IPS-18a (cell line): ENCODE measurements at regions not wholly inside any gene's neighbourhood (a gene's known extent, or its start where the extent isn't known, plus 50 kb on each side); places are given as distances from the start of the nearest gene placed in this dataset.
"Not testable (repeated sequence)": the region's sequence is repeated elsewhere in the genome, so short reads cannot be mapped to it uniquely, and the experiment has no call there.

Experiments
- H3K27ac ChIP-seq: one replicate; pipeline ENCODE4 v1.5.1; 2013; ENCODE audit warnings: low read length
- H3K27me3 ChIP-seq: one replicate; pipeline ENCODE4 v1.6.1; 2013; ENCODE audit warnings: mild to moderate bottlenecking, low read length; ENCODE audit not compliant: control insufficient read depth, insufficient read depth
- H3K36me3 ChIP-seq: one replicate; pipeline ENCODE4 v1.6.1; 2013; ENCODE audit warnings: low read depth, low read length; ENCODE audit not compliant: control insufficient read depth
- H3K4me1 ChIP-seq: one replicate; pipeline ENCODE4 v1.6.1; 2013; ENCODE audit warnings: low read depth, low read length; ENCODE audit not compliant: control insufficient read depth
- H3K4me3 ChIP-seq: one replicate; pipeline ENCODE4 v1.5.1; 2013; ENCODE audit warnings: low read length
- H3K9ac ChIP-seq: one replicate; pipeline ENCODE4 v1.6.1; 2013; ENCODE audit warnings: mild to moderate bottlenecking, low read length, moderate library complexity
- H3K9me3 ChIP-seq: one replicate; pipeline ENCODE4 v1.6.1; 2013; ENCODE audit warnings: low read depth, low read length; ENCODE audit not compliant: control insufficient read depth

GRCh38 chr12:73125148-73125547 lies 853.0 kb downstream of the TRHDE start:
- Histone ChIP-seq H3K27me3 (no peaks in the 10 kb centered on the region), H3K36me3 (no peaks in the 10 kb centered on the region), H3K9ac (no peak overlapping the region), H3K4me1 (no peaks in the 10 kb centered on the region), H3K9me3 (no peaks in the 10 kb centered on the region), H3K27ac (no peak overlapping the region), H3K4me3 (no peak overlapping the region)

GRCh38 chr12:73136386-73136785 lies 864.2 kb downstream of the TRHDE start:
- H3K4me3 ChIP-seq, result no peak overlapping the region
- H3K4me1 ChIP-seq, result no peaks in the 10 kb centered on the region
- H3K27me3 ChIP-seq, result no peaks in the 10 kb centered on the region
- no peaks in the 10 kb centered on the region for H3K9me3 ChIP-seq
- H3K36me3 ChIP-seq, result no peaks in the 10 kb centered on the region
- H3K9ac ChIP-seq, result no peak overlapping the region
- no peak overlapping the region for H3K27ac ChIP-seq

GRCh38 chr12:73139642-73140041 lies 867.5 kb downstream of the TRHDE start:
- H3K4me3 ChIP-seq, H3K27me3 ChIP-seq, H3K9ac ChIP-seq, H3K36me3 ChIP-seq, H3K4me1 ChIP-seq, H3K9me3 ChIP-seq, H3K27ac ChIP-seq: not testable (repeated sequence)

- Histone ChIP-seq H3K9ac (no peak overlapping the region), H3K4me1 (peaks cover 4% of the 10 kb centered on the region), H3K27me3 (no peaks in the 10 kb centered on the region), H3K4me3 (no peak overlapping the region), H3K27ac (no peak overlapping the region), H3K9me3 (no peaks in the 10 kb centered on the region), H3K36me3 (no peaks in the 10 kb centered on the region)
Measured at GRCh38 chr12:73158341-73158740, 886.2 kb downstream of the TRHDE start.

- Histone ChIP-seq H3K36me3 (no peaks in the 10 kb centered on the region), H3K4me3 (no peak overlapping the region), H3K9ac (no peak overlapping the region), H3K27me3 (no peaks in the 10 kb centered on the region), H3K9me3 (no peaks in the 10 kb centered on the region), H3K4me1 (peaks cover 6% of the 10 kb centered on the region), H3K27ac (no peak overlapping the region)
Measured at GRCh38 chr12:73159954-73160353, 887.8 kb downstream of the TRHDE start.

- Histone ChIP-seq H3K9me3 (no peaks in the 10 kb centered on the region), H3K27ac (no peak overlapping the region), H3K4me1 (peaks cover 6% of the 10 kb centered on the region), H3K36me3 (no peaks in the 10 kb centered on the region), H3K4me3 (no peak overlapping the region), H3K27me3 (no peaks in the 10 kb centered on the region), H3K9ac (no peak overlapping the region)
Measured at GRCh38 chr12:73161970-73162369, 889.8 kb downstream of the TRHDE start.

- Histone ChIP-seq H3K9ac (no peak overlapping the region), H3K4me1 (no peaks in the 10 kb centered on the region), H3K36me3 (no peaks in the 10 kb centered on the region), H3K4me3 (no peak overlapping the region), H3K27me3 (no peaks in the 10 kb centered on the region), H3K27ac (no peak overlapping the region), H3K9me3 (peaks cover 8% of the 10 kb centered on the region)
Measured at GRCh38 chr12:73180734-73181133, 908.6 kb downstream of the TRHDE start.

GRCh38 chr12:73181244-73181643 lies 909.1 kb downstream of the TRHDE start:
- H3K4me3 ChIP-seq, result no peak overlapping the region
- no peak overlapping the region for H3K27ac ChIP-seq
- H3K4me1 ChIP-seq, result no peaks in the 10 kb centered on the region
- H3K9me3 ChIP-seq, result peaks cover 8% of the 10 kb centered on the region
- H3K36me3 ChIP-seq, result no peaks in the 10 kb centered on the region
- no peak overlapping the region for H3K9ac ChIP-seq
- H3K27me3 ChIP-seq, result no peaks in the 10 kb centered on the region

GRCh38 chr12:73185403-73185802 lies 913.2 kb downstream of the TRHDE start:
- H3K36me3 ChIP-seq, result no peaks in the 10 kb centered on the region
- H3K4me1 ChIP-seq, result no peaks in the 10 kb centered on the region
- H3K4me3 ChIP-seq, result no peak overlapping the region
- H3K27me3 ChIP-seq, result no peaks in the 10 kb centered on the region
- H3K9me3 ChIP-seq, result peaks cover 8% of the 10 kb centered on the region
- H3K9ac ChIP-seq, result no peak overlapping the region
- H3K27ac ChIP-seq, result no peak overlapping the region

- Histone ChIP-seq H3K4me1 (no peaks in the 10 kb centered on the region), H3K36me3 (no peaks in the 10 kb centered on the region), H3K27ac (no peak overlapping the region), H3K9me3 (peaks cover 8% of the 10 kb centered on the region), H3K27me3 (no peaks in the 10 kb centered on the region), H3K9ac (no peak overlapping the region), H3K4me3 (no peak overlapping the region)
Measured at GRCh38 chr12:73186272-73186671, 914.1 kb downstream of the TRHDE start.

GRCh38 chr12:73187765-73188164 lies 915.6 kb downstream of the TRHDE start:
- H3K4me3 ChIP-seq, result no peak overlapping the region
- H3K27ac ChIP-seq, result no peak overlapping the region
- no peaks in the 10 kb centered on the region for H3K36me3 ChIP-seq
- no peak overlapping the region for H3K9ac ChIP-seq
- no peaks in the 10 kb centered on the region for H3K27me3 ChIP-seq
- H3K9me3 ChIP-seq, result peaks cover 8% of the 10 kb centered on the region
- no peaks in the 10 kb centered on the region for H3K4me1 ChIP-seq

GRCh38 chr12:73210548-73211204 lies 938.5 kb downstream of the TRHDE start:
- Histone ChIP-seq H3K9ac (no peak overlapping the region), H3K36me3 (no peaks in the 10 kb centered on the region), H3K4me3 (no peak overlapping the region), H3K4me1 (no peaks in the 10 kb centered on the region), H3K27ac (no peak overlapping the region), H3K27me3 (no peaks in the 10 kb centered on the region), H3K9me3 (no peaks in the 10 kb centered on the region)
